Glutamatergic neuron (in vitro differentiated cells): ENCODE measurements at regions not wholly inside any gene's neighbourhood (a gene's known extent, or its start where the extent isn't known, plus 50 kb on each side); places are given as distances from the start of the nearest gene placed in this dataset.

Source experiments
- DNase-seq: peaks from one replicate; pipeline ENCODE4 v3.0.0; 2022
- H3K27ac Mint-ChIP-seq: one replicate; pipeline ENCODE4 v1.8.0; 2020; ENCODE audit warnings: mild to moderate bottlenecking, mixed read lengths, inconsistent platforms; ENCODE audit not compliant: unreplicated experiment
- H3K27me3 Mint-ChIP-seq: one replicate; pipeline ENCODE4 v1.8.0; 2020; ENCODE audit warnings: mild to moderate bottlenecking, moderate library complexity, mixed read lengths, inconsistent platforms; ENCODE audit not compliant: unreplicated experiment
- H3K36me3 Mint-ChIP-seq: one replicate; pipeline ENCODE4 v1.8.0; 2020; ENCODE audit warnings: mild to moderate bottlenecking, mixed read lengths, inconsistent platforms; ENCODE audit not compliant: unreplicated experiment
- H3K4me1 Mint-ChIP-seq: one replicate; pipeline ENCODE4 v1.8.0; 2020; ENCODE audit warnings: mild to moderate bottlenecking, low read depth, mixed read lengths, inconsistent platforms; ENCODE audit not compliant: unreplicated experiment
- H3K4me3 Mint-ChIP-seq: one replicate; pipeline ENCODE4 v1.8.0; 2020; ENCODE audit warnings: mild to moderate bottlenecking, mixed read lengths, inconsistent platforms; ENCODE audit not compliant: unreplicated experiment
- H3K9me3 Mint-ChIP-seq: one replicate; pipeline ENCODE4 v1.8.0; 2020; ENCODE audit warnings: mild to moderate bottlenecking, moderate library complexity, mixed read lengths, inconsistent platforms; ENCODE audit not compliant: unreplicated experiment
- TF ChIP-seq, protein P1 (sequence below): fragments of 200-600 bp; sonication (generic); IDR thresholded peaks from one replicate; pipeline ENCODE4 v1.5.0; 2021; ENCODE audit not compliant: partially characterized antibody, unreplicated experiment

DNA sequence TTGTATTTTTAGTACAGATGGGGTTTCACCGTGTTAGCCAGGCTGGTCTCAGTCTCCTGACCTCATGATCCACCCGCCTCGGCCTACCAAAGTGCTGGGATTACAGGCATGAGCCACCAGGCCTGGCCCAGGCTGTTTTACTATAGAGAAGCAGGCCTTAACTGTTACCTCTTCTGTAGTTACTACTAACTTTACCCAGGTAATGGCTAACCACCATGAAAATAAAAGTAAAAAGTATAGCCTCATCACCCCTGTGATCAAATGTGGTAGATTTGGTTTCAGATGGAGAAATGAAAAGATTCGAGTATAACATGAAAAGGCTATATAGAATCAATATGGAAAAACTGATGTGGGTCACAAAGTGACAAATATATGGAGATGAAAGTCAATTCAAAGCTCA, 210.1 kb downstream of the CD47 start:
- Mint-ChIP-seq H3K36me3 (no peaks in the 10 kb centered on the region), H3K9me3 (no peaks in the 10 kb centered on the region), H3K27me3 (no peaks in the 10 kb centered on the region), H3K4me3 (no peak overlapping the region), H3K27ac (no peak overlapping the region), H3K4me1 (peaks cover 2% of the 10 kb centered on the region)
- no peak for DNase-seq
- TF ChIP-seq, protein P1, sequence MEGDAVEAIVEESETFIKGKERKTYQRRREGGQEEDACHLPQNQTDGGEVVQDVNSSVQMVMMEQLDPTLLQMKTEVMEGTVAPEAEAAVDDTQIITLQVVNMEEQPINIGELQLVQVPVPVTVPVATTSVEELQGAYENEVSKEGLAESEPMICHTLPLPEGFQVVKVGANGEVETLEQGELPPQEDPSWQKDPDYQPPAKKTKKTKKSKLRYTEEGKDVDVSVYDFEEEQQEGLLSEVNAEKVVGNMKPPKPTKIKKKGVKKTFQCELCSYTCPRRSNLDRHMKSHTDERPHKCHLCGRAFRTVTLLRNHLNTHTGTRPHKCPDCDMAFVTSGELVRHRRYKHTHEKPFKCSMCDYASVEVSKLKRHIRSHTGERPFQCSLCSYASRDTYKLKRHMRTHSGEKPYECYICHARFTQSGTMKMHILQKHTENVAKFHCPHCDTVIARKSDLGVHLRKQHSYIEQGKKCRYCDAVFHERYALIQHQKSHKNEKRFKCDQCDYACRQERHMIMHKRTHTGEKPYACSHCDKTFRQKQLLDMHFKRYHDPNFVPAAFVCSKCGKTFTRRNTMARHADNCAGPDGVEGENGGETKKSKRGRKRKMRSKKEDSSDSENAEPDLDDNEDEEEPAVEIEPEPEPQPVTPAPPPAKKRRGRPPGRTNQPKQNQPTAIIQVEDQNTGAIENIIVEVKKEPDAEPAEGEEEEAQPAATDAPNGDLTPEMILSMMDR = no peak

DNA sequence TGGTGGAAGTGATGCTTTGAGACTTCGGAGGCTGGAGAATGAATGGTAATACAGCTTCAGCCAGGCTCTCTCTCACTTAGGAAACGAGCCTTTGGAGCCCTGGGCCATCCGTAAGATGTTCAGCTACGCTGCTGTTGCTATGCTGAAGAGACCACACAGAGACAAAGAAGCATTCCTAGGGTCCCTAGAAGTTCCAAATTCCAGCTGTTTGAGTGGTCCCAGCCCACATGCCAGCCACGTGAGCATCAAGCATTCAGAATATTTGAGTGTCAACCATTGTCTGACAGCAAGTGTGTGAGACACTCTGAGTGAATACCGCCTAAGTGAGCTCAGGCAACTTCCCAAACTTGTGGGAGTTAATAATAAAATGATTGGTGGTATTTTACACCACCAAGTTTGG, 212.9 kb downstream of the CD47 start:
- Mint-ChIP-seq H3K4me1 (no peaks in the 10 kb centered on the region), H3K4me3 (no peak overlapping the region), H3K27me3 (no peaks in the 10 kb centered on the region), H3K9me3 (no peaks in the 10 kb centered on the region), H3K27ac (no peak overlapping the region), H3K36me3 (no peaks in the 10 kb centered on the region)
- no peak for DNase-seq
- TF ChIP-seq, protein P1 = no peak

GRCh38 chr3:107870943-107871638, 219.7 kb downstream of the CD47 start:
- peaks cover 2% of the 10 kb centered on the region for H3K4me1 Mint-ChIP-seq
- H3K27me3 Mint-ChIP-seq = peaks cover 3% of the 10 kb centered on the region
- DNase-seq = no peak
- H3K4me3 Mint-ChIP-seq = no peak overlapping the region
- TF ChIP-seq, protein P1 = no peak
- no peak overlapping the region for H3K27ac Mint-ChIP-seq
- no peaks in the 10 kb centered on the region for H3K36me3 Mint-ChIP-seq
- H3K9me3 Mint-ChIP-seq = no peaks in the 10 kb centered on the region

- Mint-ChIP-seq H3K36me3 (no peaks in the 10 kb centered on the region), H3K4me1 (peaks cover 2% of the 10 kb centered on the region), H3K27me3 (peaks cover 3% of the 10 kb centered on the region), H3K27ac (no peak overlapping the region), H3K9me3 (no peaks in the 10 kb centered on the region), H3K4me3 (no peak overlapping the region)
- TF ChIP-seq, protein P1 = no peak
- no peak for DNase-seq
Observed at GRCh38 chr3:107870096-107870495, 220.7 kb downstream of the CD47 start.

GRCh38 chr3:107868449-107868848, 222.4 kb downstream of the CD47 start:
- no peaks in the 10 kb centered on the region for H3K9me3 Mint-ChIP-seq
- H3K4me1 Mint-ChIP-seq = peaks cover 2% of the 10 kb centered on the region
- TF ChIP-seq, protein P1 = no peak
- no peak overlapping the region for H3K27ac Mint-ChIP-seq
- H3K27me3 Mint-ChIP-seq = peaks cover 3% of the 10 kb centered on the region
- H3K4me3 Mint-ChIP-seq = no peak overlapping the region
- DNase-seq = no peak
- H3K36me3 Mint-ChIP-seq = no peaks in the 10 kb centered on the region
